ENCODE measurements at regions not wholly inside any gene's neighbourhood (a gene's known extent, or its start where the extent isn't known, plus 50 kb on each side); places are given as distances from the start of the nearest gene placed in this dataset.

GRCh38 chr5:53825926-53826325, 265.5 kb downstream of the NDUFS4 start:
- Histone ChIP-seq H3K4me2 (ENCODE audit: insufficient read depth, low read length) (no peak overlapping the region), H3K27me3 (ENCODE audit: control insufficient read depth in 2 of 2, insufficient read depth in 2 of 2, low read length in 2 of 2) (peaks cover 5 to 12% of the 10 kb centered on the region in 2 experiments; a peak in 2 of 5 replicates), H3K9ac (ENCODE audit: insufficient read depth in 1 of 2, low read depth in 2 of 2, low read length in 2 of 2) (no peak overlapping the region), H2AFZ (ENCODE audit: low read depth, low read length) (no peak overlapping the region), H3K9me3 (replicated peaks; ENCODE audit: control insufficient read depth, insufficient read depth, low read depth, low read length) (no peaks in the 10 kb centered on the region), H3K27ac (ENCODE audit: extremely low read depth, low read depth, low read length) (no peak overlapping the region), H3K36me3 (ENCODE audit: control insufficient read depth, insufficient read depth, low read length) (no peaks in the 10 kb centered on the region), H3K79me2 (ENCODE audit: control insufficient read depth, insufficient read depth, low read length) (no peaks in the 10 kb centered on the region), H3K4me3 (no peak overlapping the region), H3K4me1 (replicated peaks in 1 of 2; ENCODE audit: control insufficient read depth in 2 of 2, insufficient read depth in 2 of 2, low read length in 2 of 2) (no peaks in the 10 kb centered on the region), H4K20me1 (replicated peaks; ENCODE audit: control insufficient read depth, insufficient read depth, low read length) (no peaks in the 10 kb centered on the region), H3K9me1 (ENCODE audit: control insufficient read depth, insufficient read depth, low read length) (no peaks in the 10 kb centered on the region)
- ChIA-PET POLR2A (interaction anchor here (0.6 kb wide), 1 partner anchor 1105 kb away, joined by 3 read pairs; no protein-coding TSS in a partner anchor), CTCF (ENCODE audit: low intra/inter-chr PET ratio) (no interaction called here)
- BruUV-seq (replicated peaks): no TSS peak
- ATAC-seq (no peak), FAIRE-seq (no peak), DNase-seq (ENCODE audit: extremely low read depth in 1 of 4, low spot score in 3 of 4) (no peak)
- intact Hi-C loops (cut with micrococcal nuclease) (no loop called here), in situ Hi-C loops (cut with MboI) (no loop called here)
- WGBS (ENCODE audit: insufficient coverage, low coverage, missing lambda C conversion rate): 20% methylated on average over 2 of the region's 2 CpGs
- TF ChIP-seq MEIS2 (IDR thresholded peaks at IDR 0.05; ENCODE audit: partially characterized antibody) (no peak), CC2D1A (IDR thresholded peaks at IDR 0.05) (no peak)

GRCh38 chr5:53826504-53826903, 266.1 kb downstream of the NDUFS4 start:
- in situ Hi-C loops (cut with MboI): no loop called here
- no peak overlapping the region for H3K9ac ChIP-seq (ENCODE audit: insufficient read depth in 1 of 2, low read depth in 2 of 2, low read length in 2 of 2)
- H4K20me1 ChIP-seq (replicated peaks; ENCODE audit: control insufficient read depth, insufficient read depth, low read length): no peaks in the 10 kb centered on the region
- no peak overlapping the region for H3K4me3 ChIP-seq
- H3K27me3 ChIP-seq (ENCODE audit: control insufficient read depth in 2 of 2, insufficient read depth in 2 of 2, low read length in 2 of 2): peaks cover 9 to 12% of the 10 kb centered on the region in 2 experiments; a peak in 2 of 5 replicates
- H3K4me1 ChIP-seq (replicated peaks in 1 of 2; ENCODE audit: control insufficient read depth in 2 of 2, insufficient read depth in 2 of 2, low read length in 2 of 2): no peaks in the 10 kb centered on the region
- H3K9me3 ChIP-seq (replicated peaks; ENCODE audit: control insufficient read depth, insufficient read depth, low read depth, low read length): no peaks in the 10 kb centered on the region
- H3K36me3 ChIP-seq (ENCODE audit: control insufficient read depth, insufficient read depth, low read length): no peaks in the 10 kb centered on the region
- H3K9me1 ChIP-seq (ENCODE audit: control insufficient read depth, insufficient read depth, low read length): no peaks in the 10 kb centered on the region
- BruUV-seq (replicated peaks): no TSS peak
- no peak overlapping the region for H2AFZ ChIP-seq (ENCODE audit: low read depth, low read length)
- POLR2A ChIA-PET: interaction anchor here (0.6 to 1.0 kb wide), 2 partner anchors 12 to 1105 kb away, joined by 3 to 5 read pairs; no protein-coding TSS in a partner anchor
- no peak for TF ChIP-seq ZNF23 (CRISPR knock-in tag; IDR thresholded peaks at IDR 0.05)
- no peak for TF ChIP-seq ZNF512 (tag; IDR thresholded peaks at IDR 0.05)
- no peak for TF ChIP-seq FOXK1 (CRISPR knock-in tag; IDR thresholded peaks at IDR 0.05; ENCODE audit: borderline replicate concordance)
- no peak for TF ChIP-seq DMBX1 (CRISPR knock-in tag; IDR thresholded peaks at IDR 0.05; ENCODE audit: borderline replicate concordance)
- no peak for TF ChIP-seq SMARCA4 (IDR thresholded peaks at IDR 0.05)
- TF ChIP-seq PTTG1 (tag; IDR thresholded peaks at IDR 0.05; ENCODE audit: low read depth): no peak
- no peak for TF ChIP-seq HOXB6 (CRISPR knock-in tag; IDR thresholded peaks at IDR 0.05; ENCODE audit: borderline replicate concordance)
- TF ChIP-seq ZNF766 (CRISPR knock-in tag; conservative IDR thresholded peaks at IDR 0.05): no peak
- no peak for TF ChIP-seq ETV1 (tag; conservative IDR thresholded peaks at IDR 0.05; ENCODE audit: low read depth)
- no peak for TF ChIP-seq EGR1 (conservative IDR thresholded peaks at IDR 0.05)
- TF ChIP-seq GABPB1 (CRISPR knock-in tag; IDR thresholded peaks at IDR 0.05): no peak
- TF ChIP-seq BACH1 (tag; IDR thresholded peaks at IDR 0.05): no peak
- TF ChIP-seq BDP1 (IDR thresholded peaks at IDR 0.05; ENCODE audit: insufficient read depth, insufficient read length): no peak
- TF ChIP-seq CHD4 (IDR thresholded peaks at IDR 0.05; ENCODE audit: insufficient read depth, insufficient replicate concordance, low read depth, low read length, poor library complexity, severe bottlenecking): no peak
- no peaks in the 10 kb centered on the region for H3K79me2 ChIP-seq (ENCODE audit: control insufficient read depth, insufficient read depth, low read length)
- ATAC-seq (peak; percentile 47; the same call in 1 of the 3 replicates), DNase-seq (ENCODE audit: extremely low read depth in 1 of 4, low spot score in 3 of 4) (no peak), FAIRE-seq (no peak)
- H3K4me2 ChIP-seq (ENCODE audit: insufficient read depth, low read length): no peak overlapping the region
- 2% methylated on average over 7 of the region's 7 CpGs for WGBS (ENCODE audit: insufficient coverage, low coverage, missing lambda C conversion rate)
- no peak overlapping the region for H3K27ac ChIP-seq (ENCODE audit: extremely low read depth, low read depth, low read length)
- intact Hi-C loops (cut with micrococcal nuclease): no loop called here
- CTCF ChIA-PET (ENCODE audit: low intra/inter-chr PET ratio): no interaction called here

Data from K562 (cell line).